HG03439 (cell line): ENCODE measurements at regions not wholly inside any gene's neighbourhood (a gene's known extent, or its start where the extent isn't known, plus 50 kb on each side); places are given as distances from the start of the nearest gene placed in this dataset.
"Not testable (repeated sequence)": the region's sequence is repeated elsewhere in the genome, so short reads cannot be mapped to it uniquely, and the experiment has no call there.

Experiments
- ATAC-seq: cut with Tn5 transposase; IDR thresholded peaks from one replicate; pipeline ENCODE4 v1.9.1; 2021; ENCODE audit warnings: mild to moderate bottlenecking, moderate library complexity; ENCODE audit not compliant: unreplicated experiment

- no peak for ATAC-seq
Measured at GRCh38 chr12:88855301-88855700, 275.0 kb upstream of the KITLG start.

DNA sequence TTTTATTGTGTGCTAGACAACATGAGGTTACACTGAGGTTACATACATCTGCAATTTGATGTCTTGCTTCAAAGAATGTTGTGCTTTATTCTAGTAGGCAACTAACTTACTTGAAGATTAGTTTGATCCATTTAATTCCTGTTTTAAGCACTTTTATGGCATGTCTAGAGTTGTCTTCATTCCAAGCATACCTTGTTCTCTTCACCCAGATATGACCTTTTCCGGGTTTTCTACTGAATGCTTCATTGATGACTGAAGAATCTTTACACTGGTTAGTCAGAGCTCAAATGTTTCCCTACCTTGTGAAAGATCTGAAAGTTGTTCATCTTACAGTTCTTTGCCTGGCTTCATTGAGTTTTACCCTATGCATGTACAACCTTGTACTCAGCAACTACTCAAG is 274.0 kb upstream of the KITLG start:
- no peak for ATAC-seq

- ATAC-seq: not testable (repeated sequence)
Measured at GRCh38 chr12:88847246-88847645, 267.0 kb upstream of the KITLG start.

DNA sequence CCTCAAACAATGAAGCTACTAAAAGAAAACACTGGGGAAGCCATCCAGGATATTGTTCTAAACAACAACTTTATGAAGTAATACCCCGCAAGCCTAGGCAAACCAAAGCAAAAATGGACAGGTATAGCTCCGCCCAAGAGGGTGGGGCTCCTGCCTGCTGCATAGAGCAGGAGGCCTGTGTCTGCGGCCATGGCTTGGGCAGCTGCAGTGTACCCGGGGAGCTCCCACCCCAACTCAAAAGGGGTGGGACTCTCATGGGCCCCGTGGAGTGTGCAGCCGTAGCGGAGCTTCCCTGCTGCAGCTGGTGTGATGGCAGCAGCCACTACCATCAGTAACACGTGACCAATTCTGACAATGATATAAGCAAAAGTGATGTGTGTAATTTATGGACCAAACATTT is 264.2 kb upstream of the KITLG start:
- no peak for ATAC-seq

GRCh38 chr12:88842314-88842713 is 262.0 kb upstream of the KITLG start:
- no peak for ATAC-seq

DNA sequence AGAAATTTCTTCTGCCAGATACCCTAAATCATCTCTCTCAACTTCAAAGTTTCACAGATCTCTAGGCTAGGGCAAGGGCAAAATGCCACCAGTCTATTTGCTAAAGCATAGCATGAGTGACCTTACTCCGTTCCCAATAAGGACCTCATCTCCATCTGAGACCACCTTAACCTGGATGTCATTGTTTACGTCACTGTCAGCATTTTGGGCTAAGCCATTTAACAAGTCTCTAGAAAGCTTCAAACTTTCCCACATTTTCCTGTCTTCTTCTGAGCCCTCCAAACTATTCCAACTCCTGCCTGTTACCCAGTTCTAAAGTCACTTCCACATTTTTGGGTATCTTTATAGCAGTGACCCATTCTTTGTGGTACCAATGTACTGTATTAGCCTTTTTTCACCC is 259.2 kb upstream of the KITLG start:
- no peak for ATAC-seq

DNA sequence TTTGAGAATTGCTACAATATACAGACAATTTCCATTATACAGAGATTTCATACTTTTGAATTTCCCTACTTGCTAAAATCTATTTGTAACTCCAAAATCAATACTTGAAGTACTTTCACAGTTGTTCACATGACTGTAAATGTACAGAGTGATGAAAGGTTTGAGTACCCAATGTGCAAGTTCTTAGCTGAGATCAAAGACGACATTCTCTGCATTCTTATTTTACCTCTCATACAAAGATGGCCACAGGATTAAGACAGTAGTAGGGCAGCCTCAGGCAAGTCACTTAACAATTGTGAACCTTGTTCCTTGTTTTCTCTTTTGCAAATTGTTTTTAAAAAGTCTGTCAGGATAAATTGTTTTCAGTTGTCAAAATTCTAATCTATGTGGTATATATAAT is 255.9 kb upstream of the KITLG start:
- no peak for ATAC-seq

DNA sequence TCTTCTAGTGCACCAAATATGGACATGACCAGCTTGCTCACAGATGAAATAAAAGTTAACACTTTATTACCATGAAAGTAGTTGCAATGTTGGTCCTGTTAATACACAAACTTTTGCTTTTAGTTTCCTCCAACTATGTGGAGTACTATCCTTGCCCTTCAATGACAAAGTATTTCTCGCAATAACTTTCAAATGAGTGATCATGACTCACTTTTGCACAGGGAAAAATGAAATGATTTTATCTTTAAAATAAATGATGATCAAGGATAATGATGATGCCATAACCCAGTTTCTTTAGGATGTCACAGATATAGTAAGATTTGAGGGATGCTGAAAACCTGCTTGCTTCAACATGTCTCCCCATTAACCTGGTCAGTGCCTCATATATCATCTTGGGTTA is 254.0 kb upstream of the KITLG start:
- no peak for ATAC-seq

GRCh38 chr12:88833641-88834116 is 253.4 kb upstream of the KITLG start:
- no peak for ATAC-seq

GRCh38 chr12:88828537-88828936 is 248.3 kb upstream of the KITLG start:
- not testable (repeated sequence) for ATAC-seq

DNA sequence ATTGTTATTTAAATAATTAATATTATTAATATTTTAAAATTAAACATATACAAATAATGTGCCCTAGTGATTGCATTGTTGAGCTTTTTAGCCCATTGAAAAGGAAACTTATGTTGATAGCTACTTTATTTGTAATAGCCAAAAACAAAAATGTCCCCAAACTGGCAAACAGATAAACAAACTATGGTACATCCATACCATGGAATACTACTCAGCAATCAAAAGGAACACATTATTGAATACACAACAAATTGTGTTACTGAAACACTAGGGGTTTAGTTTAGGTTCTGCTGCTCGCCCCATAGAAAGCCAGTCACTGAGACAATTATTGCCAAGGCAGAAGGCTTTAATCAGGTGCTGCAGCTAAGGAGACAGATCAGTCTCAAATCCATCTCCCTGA is 239.7 kb upstream of the KITLG start:
- no peak for ATAC-seq

- no peak for ATAC-seq
Measured at GRCh38 chr12:88816201-88816600, 235.9 kb upstream of the KITLG start.

DNA sequence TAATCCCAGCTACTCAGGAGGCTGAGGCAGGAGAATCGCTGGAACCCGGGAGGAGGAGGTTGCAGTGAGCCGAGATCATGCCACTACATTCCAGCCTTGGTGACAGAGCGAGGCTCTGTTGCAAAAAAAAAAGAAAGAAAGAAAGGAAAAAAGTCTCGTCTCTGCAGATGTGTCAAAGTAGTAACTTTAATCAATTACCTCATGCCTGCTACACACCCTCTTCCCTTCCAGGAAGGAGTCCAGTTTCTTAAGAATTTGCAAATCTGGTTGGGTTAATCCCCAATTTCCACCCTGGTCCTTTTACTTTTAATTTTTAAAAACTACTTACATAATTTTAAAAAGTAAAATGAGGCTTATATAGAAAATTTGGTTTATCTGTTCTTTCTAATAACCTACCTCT is 234.5 kb upstream of the KITLG start:
- ATAC-seq: no peak

- ATAC-seq: no peak
Measured at GRCh38 chr12:88812610-88813009, 232.3 kb upstream of the KITLG start.

DNA sequence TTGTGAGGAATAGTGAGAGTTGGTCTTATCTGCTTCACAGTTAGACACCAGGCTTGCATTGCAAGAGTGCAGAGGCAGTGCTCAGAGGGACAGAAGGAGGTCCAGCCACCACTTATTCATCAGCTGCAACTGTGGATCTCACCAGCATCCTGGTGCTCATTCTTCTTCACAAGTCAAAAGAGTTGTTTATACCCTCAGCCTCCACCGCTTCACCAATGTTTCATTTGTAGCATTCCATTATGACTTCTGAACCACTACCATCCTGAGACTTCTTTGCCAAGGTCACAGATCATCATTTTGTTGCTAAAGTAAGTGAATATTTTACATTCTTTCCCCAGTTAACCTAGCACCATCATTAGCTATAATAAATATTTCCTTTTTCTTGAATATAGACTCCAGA is 230.5 kb upstream of the KITLG start:
- ATAC-seq: no peak

GRCh38 chr12:88809841-88810240 is 229.6 kb upstream of the KITLG start:
- ATAC-seq: not testable (repeated sequence)

DNA sequence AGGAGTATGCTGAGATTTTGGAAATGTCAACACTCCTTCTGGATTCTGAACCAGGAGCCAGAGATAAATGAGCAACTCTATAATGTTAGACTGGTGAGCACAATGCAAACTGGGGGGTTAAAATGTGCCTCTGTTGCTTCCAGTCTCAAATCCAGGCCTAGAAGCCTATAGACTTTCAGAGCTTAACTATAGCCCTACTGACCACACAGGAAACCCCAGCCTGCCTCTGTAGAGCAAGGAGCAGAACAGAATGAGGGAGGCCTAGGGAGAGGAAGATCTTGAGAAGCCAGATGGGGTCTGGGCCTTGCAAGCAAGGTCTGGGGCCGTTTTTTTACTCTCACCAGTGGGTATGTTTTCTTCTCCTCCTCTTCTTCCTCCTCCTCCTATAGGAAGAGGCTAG is 225.4 kb upstream of the KITLG start:
- ATAC-seq: no peak

DNA sequence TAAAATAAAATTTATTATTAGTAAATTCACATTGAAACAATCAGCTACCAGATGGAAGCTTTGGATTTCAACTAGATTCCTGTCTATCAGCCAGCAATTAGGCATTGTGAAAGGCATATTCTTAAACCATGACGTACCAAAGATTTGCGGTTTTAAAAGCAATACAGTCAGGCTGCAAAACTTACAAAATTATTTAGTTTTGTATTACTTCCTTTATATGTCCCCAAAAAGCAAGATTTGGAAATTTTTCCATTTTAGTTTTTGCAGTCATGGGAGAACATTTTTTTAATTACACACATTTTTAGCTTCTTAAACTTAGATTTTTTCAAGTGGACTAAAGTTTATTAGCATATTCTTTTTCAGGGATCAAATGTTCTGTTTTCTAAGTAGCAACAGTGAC is 225.0 kb upstream of the KITLG start:
- no peak for ATAC-seq

GRCh38 chr12:88802096-88802706 is 221.9 kb upstream of the KITLG start:
- no peak for ATAC-seq

- ATAC-seq: no peak
Measured at GRCh38 chr12:88801227-88802095, 221.2 kb upstream of the KITLG start.

- ATAC-seq: no peak
Measured at GRCh38 chr12:88793096-88793495, 212.8 kb upstream of the KITLG start.

GRCh38 chr12:88790231-88790630 is 210.0 kb upstream of the KITLG start:
- ATAC-seq: no peak
